Fibroblast of skin of back (primary cell): ENCODE measurements at regions not wholly inside any gene's neighbourhood (a gene's known extent, or its start where the extent isn't known, plus 50 kb on each side); places are given as distances from the start of the nearest gene placed in this dataset.
"Not testable (repeated sequence)": the region's sequence is repeated elsewhere in the genome, so short reads cannot be mapped to it uniquely, and the experiment has no call there.

Experiments used
- DNase-seq: peaks from one replicate; pipeline ENCODE4 v3.0.0-alpha.2; 2013

DNA sequence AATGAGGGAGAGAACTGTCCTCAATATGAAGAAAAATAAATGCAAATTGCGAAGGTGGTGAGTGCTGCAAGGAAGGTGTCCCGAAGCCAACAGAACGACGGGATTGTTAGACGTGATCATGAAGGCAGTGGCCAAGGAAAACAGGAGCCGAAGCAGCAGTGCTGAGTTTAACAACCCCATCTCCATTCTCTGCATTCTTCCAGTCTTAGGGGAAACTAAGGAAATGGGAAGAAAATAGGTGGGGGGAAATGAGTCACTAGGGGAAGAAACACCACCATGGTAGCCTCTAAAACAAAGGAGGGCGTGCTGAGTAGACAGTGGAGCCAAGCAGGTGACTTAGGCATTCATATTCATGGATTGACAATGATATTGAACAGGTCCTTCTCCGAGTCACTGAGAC, 192.2 kb upstream of the AKR1E2 start:
- no peak for DNase-seq

DNA sequence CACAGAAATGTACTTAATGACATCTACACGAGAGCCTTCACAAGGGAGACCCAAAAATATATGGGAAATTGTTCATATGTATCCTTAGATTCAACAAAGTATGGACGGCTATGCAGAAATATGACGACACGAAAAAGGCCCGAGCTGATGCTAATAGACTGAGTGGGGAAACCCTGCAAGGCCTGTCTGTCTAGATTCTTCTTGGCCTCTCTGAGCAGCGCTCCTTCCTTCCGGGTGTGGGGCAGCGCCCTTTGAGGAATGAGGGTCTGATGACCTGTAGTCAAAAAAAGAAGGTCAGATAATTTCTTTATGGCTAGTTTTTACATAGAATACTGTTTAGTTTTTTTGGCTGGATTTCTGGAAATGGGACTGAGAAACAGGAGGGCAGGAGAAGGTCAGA, 192.8 kb upstream of the AKR1E2 start:
- no peak for DNase-seq

DNA sequence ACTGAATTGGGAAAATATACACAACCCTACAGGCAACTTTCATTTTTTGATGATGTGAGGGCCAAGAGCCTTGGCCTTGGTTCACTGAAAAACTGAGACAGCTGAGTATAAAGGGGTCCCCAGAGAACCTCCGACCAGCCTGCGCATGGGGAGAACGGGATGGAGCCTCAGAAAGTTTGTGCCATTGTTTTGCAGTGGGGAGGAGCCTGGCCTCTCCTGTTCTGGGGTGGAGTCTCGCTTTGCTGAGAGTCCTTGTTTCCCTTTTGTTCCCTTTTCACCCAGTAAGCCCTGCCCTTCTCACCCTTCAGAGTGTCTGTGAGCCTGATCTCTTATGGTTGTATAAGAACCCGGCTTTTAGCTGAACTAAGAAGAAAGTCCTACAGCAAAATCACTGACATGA, 193.2 kb upstream of the AKR1E2 start:
- no peak for DNase-seq

DNA sequence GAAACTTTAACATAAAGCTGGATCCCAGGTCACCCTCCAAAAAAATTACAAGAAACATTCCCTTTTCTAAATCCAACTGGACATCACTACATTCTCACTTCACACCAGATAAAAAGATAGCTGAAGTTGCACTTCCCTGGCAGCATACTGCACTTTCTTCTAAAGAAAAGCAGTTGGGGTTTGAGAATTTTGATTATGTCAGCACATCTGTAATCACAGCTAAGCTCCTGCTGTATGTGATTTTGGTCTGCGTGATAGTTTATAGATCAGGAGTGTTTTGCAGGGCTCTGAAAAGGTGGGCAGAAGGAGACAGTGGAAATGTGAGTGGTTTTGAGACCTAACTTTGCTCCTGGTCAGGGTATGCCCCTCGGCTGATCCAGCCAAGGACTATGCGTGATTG, 199.1 kb upstream of the AKR1E2 start:
- no peak for DNase-seq

DNA sequence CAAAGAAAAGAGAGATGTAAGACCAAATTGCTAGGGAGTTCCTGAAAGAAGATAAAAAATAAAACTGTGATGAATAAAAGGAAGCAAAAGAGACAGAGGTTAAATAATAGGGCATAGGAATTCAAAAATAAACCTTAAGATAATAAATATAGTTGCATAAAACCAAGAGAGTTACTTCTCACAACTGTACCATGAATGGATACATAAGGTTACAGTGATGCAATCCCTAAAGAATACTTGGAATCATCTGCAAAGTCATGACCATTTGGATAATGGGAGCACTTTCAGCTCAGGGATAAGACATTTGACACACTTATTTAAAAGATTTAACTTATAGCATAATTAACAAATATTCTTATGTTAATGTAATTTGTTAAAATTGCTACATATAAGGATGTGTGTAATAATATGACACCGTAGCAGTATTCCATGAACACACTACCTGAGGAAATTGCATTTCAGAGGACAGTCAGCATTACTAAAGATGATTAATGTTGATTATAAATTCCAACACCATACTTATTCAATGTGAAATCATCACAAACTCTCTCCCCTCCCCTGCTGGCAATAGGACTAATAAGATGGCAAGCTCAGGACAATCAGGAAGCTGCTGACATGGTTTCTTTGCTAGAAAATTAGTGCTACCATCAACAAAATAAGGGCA, 202.1 kb upstream of the AKR1E2 start:
- peak; percentile 71 for DNase-seq

DNA sequence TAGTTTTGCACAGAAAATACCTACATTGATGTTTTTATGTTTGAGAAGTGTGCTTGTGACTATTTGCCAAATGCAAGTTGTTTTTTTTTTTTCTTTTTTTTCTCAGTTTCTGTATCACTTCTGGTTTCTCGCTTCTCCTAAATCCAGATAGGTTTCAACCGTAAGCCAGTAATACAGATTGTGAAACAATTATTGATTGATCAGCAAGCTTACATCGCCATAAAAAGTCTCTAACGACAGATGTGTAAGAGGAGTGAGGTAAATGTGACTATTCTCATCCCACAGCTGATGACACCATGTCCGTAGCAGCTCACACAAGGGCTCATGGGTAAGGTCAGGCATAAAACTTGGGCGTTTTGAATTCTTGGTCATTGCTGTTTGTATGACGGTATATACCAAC, 202.8 kb upstream of the AKR1E2 start:
- no peak for DNase-seq

DNA sequence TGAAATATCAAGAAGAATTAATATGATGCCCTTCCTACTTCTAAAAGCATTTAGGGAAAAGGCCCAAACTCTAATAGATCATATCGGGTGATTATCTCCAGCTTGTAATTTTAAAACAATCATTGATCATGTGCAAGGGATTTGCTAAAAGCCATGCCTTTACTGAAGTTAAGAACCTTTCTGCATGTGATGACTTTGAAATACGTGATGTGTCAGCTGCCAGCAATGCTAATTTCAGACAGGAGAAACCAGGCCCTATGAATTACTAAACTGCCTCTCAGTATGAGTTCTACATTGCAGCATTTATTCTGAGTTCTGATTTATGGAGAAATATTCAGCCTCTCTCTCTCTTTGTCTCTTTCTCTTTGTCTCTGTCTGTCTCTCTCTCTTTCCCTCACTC, 203.6 kb upstream of the AKR1E2 start:
- peak; percentile 13 for DNase-seq

DNA sequence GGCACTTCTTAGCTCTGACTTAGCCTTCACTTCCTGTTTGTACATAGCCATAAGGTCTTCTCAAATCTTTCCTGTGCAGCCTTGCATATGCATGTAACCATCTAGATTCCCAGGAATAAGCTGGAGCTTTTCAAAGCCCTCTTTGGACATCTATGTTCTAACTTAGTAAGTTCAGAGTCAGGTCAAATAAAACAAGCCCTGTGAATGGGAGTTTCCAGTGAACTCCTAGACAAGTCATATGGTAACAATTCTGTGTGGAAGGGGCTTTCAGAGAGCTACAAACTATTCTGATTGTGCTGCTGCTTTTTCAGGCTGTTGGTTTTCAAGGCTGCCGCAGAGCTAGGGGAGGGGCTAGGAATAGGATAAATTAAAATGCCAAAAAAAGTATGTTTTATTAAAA, 208.4 kb upstream of the AKR1E2 start:
- no peak for DNase-seq

DNA sequence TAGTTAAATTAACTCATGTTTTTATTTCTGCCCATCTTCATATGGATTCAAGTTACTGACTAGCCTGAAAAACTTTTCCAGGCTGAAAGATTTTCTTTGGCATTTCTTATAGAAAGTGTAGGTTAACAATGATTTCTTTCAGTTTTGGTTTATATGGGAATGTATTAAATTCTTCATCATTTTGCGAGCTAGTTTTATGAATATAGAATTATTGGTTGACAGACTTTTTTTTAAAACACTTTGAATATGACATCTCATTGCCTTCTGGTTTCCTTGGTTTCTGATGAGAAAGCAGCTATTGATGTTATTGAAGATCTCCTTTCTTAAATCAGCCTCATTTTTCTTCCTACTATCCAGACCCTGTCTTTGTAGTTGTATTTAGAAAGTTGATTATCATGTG, 211.0 kb upstream of the AKR1E2 start:
- DNase-seq: no peak

DNA sequence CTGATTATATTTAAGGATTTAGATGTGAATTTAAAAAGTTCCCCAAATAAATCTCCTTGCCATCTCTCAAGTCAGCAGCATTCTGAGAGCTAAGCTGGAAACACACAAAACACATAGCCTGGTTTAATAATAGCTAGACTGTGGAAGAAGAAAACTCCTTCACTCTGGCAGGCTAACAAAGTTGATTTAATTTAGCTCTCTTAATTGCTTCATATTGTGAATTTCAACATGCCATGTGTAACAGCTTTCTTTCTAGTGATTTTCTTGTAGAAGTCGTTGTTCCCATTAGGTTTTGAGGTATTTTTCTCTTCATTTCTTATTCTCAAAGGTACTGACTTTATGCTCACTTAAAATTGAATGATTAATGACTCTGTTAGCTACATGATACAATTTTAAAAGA, 216.8 kb upstream of the AKR1E2 start:
- DNase-seq: no peak

DNA sequence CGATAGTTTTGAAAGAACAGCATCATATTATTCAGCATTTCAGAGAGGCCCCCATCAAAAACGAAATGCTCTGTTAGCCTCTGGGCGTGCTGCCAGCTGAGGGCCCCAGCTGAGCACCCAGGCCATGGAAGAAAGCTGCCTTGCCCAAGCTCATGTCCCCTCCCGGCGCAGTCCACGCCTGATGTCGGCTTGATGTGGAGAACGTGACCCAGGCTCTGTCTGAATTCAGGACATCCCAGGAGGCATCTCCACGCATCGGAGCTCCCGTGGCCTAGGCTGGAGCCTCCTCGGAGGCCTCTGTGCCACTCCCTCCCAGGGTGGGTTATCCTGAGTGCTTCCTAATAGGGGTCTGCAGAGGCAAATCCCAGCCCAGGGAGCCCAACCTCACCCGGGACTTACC, 218.3 kb upstream of the AKR1E2 start:
- DNase-seq: no peak

DNA sequence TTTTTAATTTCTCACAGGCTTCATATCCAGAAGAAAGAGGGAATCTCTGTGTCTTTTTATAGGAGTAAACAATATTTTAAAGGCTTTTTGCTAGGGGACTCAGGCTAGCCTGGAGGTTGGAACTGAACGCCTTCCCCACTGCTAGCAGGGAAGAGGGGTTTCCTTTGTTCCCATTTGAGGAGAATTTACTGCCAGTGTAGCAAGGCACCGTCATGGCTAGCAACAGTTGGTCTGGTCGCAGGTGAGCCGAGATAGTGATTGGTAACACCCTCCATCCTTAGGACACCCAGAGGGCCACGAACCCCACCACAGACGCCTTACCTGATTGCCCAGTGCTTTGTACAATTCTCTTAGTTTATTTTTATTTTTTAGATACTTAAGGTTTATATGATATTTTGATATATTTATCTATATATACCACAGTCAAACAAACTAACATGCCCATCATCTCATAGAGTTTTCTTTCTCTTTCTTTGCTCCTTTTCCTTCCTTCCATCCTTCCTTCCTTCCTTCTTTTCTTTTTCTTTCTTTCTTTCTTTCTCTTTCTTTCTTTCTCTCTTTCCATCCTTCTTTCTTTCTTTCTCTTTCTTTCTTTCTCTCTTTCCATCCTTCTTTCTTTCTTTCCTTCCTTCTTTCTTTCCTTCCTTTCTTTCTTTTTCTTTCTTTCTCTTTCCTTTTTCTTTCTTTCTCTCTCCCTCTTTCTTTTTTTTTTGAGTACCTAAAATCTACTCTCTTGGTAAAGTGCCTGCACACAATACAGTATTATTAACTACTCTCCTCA, 219.0 kb upstream of the AKR1E2 start:
- DNase-seq: no peak

DNA sequence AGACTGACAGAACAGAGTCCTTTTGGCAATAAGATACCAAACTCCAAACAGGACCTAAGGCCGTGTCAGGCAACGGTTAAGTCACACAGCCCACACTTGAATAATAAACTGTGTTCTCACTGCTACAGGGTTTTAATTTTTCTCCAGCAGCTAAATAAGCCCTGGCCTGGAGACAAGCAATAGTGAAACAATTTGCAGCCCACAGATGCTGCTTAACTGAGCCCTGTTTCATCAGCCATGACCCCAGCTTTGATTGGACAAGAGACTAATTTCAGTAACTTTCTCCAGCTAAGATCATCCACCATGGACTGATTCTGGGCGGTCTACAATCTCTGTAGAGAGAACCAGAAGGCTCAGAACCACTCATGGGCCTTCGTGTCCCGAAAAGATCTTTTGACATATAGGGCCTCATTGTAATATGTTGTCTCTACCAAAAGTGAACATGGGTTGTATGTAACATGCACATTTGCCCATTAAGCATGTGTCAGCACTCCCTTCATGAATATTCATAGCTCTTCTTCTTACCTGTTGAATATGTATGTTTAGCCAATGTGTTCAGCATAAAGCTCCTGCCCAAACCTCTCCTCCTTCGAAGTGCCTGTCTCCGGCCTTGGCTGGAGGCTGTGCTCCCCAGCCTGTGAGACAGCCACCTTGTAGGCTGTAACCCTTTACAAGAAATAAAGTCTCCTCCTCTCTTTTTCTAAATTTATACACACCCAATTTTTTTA, 223.1 kb upstream of the AKR1E2 start:
- no peak for DNase-seq

DNA sequence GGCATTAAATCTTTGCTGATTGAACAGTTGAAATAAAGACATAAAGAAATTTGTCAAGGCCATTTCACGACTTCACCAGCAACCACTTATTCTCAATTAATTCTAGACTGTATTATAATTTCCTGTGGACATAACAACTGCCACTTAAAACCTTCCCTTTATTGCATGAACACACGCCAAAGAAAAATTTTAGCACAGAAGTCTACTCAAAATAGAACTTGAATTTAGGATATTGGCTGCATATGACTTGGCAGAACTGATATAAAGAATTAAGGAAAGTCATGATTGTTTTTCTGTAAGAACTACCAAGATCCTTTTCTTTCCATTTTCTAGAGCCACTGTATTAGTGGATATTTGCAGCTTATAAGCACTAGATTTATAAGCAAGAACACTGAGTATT, 226.5 kb upstream of the AKR1E2 start:
- DNase-seq: no peak

DNA sequence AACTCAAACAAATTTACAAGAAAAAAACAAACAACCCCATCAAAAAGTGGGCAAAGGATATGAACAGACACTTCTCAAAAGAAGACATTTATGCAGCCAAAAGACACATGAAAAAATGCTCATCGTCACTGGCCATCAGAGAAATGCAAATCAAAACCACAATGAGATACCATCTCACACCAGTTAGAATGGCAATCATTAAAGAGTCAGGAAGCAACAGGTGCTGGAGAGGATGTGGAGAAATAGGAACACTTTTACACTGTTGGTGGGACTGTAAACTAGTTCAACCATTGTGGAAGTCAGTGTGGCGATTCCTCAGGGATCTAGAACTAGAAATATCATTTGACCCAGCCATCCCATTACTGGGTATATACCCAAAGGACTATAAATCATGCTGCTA, 228.1 kb upstream of the AKR1E2 start:
- not testable (repeated sequence) for DNase-seq

DNA sequence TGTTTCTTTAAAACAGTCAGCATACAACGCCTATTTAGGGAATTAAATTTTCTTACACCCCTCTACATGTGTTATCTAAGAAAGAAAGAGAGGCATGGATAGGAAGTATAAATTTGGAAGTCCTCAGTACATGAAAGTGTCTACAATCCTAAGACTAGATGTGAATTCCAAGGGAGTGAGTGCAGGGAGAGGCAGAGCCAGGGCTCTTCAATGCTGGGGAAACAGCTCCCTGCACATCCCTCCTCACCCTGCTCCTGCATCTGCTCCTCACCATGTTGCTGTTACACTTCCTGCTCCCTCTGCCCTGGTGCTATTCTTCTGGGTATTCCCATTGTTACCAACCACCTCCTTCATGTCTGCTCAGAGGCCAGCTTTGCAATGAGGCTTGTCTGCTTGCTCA, 229.1 kb upstream of the AKR1E2 start:
- DNase-seq: peak; percentile 27

DNA sequence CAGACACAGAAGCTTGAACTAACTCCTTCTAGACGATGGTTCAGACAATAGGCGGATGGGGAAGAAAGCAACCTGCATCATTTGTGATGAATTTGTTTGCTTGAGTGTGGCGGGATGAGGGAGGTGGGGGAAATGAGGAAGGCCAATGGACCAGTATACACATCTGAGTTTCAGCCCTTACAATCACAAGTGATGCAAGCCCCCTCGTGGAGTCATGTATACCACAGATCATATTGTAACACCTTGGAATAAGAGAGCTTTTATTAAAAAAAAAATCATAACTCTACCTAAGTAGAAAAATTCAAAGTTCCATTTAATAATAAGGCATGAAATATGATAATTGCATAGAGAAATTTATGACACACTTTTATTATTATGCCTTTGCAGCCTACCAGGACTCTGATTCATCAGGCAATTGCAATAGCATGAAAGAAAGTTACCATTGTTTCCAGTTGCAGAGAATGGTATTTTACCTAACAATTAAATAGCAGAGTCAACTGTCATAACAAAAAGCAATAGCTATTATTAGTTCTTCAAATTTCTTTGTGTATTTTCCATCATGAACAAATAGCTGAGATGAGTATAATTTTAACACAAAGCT, 230.2 kb upstream of the AKR1E2 start:
- DNase-seq: peak; percentile 27

DNA sequence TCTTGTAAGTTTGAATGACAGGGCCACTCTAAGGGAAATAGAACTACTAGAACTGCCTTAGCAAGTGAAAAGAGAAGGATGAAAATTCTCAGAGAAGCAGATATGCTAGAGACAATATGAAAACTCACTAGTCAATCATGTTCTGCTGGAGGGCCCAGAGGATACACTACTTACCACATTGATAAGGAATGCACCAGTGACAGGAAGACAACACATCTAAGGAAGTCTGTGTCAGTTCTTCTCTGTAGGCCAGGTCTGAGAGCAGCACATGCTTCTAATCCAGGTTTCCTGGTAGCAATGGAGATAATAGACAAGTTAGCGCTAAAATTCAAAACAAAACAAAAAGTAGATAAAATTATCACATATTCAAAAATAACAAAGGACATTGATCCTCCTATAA, 235.2 kb upstream of the AKR1E2 start:
- DNase-seq: peak; percentile 9

DNA sequence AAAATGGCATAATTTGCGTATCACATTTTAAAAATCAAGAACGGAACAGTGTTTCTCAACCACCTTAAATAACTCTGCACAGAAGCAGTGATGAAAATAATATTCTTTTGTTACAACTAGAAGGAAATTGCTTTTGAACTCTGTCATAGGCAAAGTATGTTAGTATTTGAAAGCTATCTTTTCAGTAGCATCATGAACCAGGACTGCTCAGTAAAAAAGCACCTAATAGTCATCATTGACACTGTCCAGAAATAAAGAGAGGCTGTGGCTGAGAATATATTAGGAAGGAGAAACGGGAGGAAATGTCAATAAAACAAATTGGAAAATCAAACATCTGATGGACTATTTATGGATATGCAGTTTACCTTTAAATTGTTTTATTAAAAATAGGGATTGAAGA, 237.2 kb upstream of the AKR1E2 start:
- peak; percentile 39 for DNase-seq

DNA sequence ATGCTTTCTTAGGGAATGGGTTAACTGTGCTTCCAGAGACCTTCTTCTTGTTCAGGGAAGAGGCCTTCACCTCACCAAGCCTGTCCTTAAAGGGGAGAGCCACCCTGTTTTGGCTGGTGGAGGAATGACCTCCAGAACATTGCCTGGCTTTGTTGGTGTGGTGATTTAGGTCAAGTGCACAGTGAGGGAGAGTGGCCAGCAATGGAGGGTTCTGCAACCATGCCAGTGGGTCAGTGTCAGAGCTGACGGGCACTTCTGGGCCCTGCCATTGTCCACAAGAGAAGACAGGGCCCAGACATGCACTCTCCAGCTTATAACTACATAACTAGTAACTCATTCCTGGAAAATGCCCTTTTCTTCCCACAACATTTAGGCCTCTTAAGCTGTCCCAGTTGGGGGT, 238.5 kb upstream of the AKR1E2 start:
- no peak for DNase-seq

DNA sequence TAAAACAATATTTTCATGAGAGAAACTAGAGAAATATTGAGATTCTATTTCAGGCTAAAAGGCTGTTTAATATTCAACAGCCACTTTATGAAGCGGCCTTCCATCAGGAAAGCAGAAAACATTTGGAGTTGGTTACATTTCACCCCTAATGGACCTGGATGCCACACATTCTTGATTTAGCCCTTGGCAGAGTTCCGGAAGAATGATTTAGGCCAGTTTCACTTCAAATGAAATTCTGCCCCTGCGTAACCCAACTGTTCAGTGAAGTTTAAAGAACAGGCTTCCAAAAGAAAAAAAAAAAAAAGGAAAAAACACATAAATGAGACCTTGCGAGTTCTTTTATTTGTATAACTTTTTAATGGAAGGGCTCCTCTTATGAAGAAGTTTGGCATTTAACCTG, 239.2 kb upstream of the AKR1E2 start:
- peak; percentile 31 for DNase-seq

DNA sequence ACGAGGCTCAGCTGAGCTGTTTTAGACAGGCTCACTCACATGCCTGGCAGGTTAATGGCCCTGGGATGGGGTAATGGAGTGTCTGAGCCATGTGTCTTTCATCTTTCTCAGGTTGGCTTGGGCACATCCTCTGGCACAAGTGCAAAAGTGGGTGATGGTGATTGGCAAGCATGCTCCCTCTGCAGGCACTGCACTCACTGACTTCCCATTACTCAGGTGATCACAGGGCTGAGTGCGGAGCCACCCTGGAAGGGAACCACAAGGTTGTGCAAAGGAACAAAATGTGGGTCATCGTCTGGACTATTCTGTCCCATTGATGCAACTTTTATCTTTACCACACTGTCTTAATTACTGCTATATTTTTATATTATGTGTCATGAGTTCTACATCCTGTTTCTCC, 244.1 kb upstream of the AKR1E2 start:
- no peak for DNase-seq

DNA sequence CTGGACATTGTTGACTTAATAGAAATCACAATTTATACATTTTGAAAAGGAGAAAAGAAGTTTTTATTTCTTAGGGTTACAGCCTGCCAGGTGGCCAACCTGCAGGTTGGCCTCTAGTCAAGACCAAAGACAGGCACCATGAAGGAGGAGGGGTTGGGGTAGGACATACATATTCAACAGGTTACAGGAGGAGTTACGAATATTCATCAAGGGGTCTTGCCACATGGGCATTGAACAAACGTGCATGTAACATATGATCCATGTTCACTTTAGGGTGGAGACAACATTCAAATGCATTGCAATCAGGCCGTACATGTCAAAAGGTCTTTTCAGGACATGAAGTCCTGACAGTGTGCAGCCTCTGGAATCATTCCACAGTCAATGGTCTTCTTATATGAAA, 246.2 kb upstream of the AKR1E2 start:
- DNase-seq: no peak

DNA sequence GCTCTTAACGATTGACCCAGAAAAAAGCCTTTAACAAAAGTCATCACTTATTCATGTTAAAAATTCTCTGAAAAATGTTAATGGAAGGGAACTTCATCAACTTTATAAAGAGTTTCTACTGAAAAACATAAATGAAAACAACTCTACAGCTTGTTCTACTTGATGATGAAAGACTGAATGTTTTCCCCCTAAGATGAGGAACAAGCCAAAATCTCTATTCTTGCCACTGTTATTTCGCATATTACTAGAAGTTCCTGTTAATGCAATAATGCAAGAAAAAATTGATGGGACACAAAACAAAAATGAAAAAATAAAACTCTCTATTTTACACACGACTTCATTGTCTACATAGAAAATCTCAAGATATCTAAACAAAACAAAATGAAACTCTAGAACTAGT, 249.8 kb upstream of the AKR1E2 start:
- no peak for DNase-seq
